Activated naive CD8-positive, alpha-beta T cell treated with anti-CD3 and anti-CD28 coated beads, Interleukin-2, amount 10 ng/mL, durations not matched to agents 7 days and 5 days (primary cell): ENCODE measurements at regions not wholly inside any gene's neighbourhood (a gene's known extent, or its start where the extent isn't known, plus 50 kb on each side); places are given as distances from the start of the nearest gene placed in this dataset.
"Not testable (repeated sequence)": the region's sequence is repeated elsewhere in the genome, so short reads cannot be mapped to it uniquely, and the experiment has no call there.

Experiments
- ATAC-seq: fragments of 150-1000 bp; cut with Tn5 transposase; one replicate; pipeline ENCODE4 v1.10.0; 2021; ENCODE audit warnings: low read depth, moderate library complexity
- POLR2A ChIA-PET: fragments of 350-600 bp; sonication (Branson Sonifier 250); formaldehyde crosslinking; loops from one replicate; lab custom pipeline; 2021; ENCODE audit warnings: antibody characterized with exemption; lab: Charles Lee
- DNase-seq: peaks from one replicate; pipeline ENCODE4 v3.0.0; 2021
- H3K27ac Mint-ChIP-seq: one replicate; pipeline ENCODE4 v1.8.0; 2022; ENCODE audit warnings: mild to moderate bottlenecking, mixed read lengths
- H3K27me3 Mint-ChIP-seq: one replicate; pipeline ENCODE4 v1.8.0; 2022; ENCODE audit warnings: mild to moderate bottlenecking, moderate library complexity, mixed read lengths
- H3K36me3 Mint-ChIP-seq: one replicate; pipeline ENCODE4 v1.8.0; 2021; ENCODE audit warnings: mild to moderate bottlenecking, mixed read lengths
- H3K4me1 Mint-ChIP-seq: one replicate; pipeline ENCODE4 v1.8.0; 2021; ENCODE audit warnings: mixed read lengths
- H3K4me3 Mint-ChIP-seq: one replicate; pipeline ENCODE4 v1.8.0; 2022; ENCODE audit warnings: mild to moderate bottlenecking, moderate library complexity, mixed read lengths
- H3K9me3 Mint-ChIP-seq: one replicate; pipeline ENCODE4 v1.8.0; 2021; ENCODE audit warnings: mixed read lengths

DNA sequence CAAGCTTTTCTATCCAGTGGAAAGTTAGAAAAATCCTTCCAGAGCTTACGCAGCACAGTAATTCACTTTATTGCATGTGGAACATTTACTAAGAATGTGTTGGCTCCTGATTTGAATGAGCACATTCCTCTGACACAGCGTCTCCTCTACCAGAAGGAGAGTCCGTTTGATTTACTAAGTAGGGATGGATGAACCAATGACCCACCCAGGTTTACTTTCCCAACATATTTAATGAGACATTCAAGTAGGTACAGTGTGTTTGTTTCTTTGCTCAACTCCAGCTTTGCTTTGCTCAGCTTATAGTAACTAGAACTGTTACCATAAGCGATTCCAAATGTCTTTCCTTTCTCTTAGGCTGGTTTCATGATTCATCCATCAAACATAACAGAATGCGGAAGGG is 161.7 kb downstream of the SMARCA1 start:
- ATAC-seq (no peak), DNase-seq (no peak)
- Mint-ChIP-seq H3K27me3 (no peaks in the 10 kb centered on the region), H3K36me3 (no peaks in the 10 kb centered on the region), H3K9me3 (no peaks in the 10 kb centered on the region), H3K4me3 (no peak overlapping the region), H3K27ac (no peak overlapping the region), H3K4me1 (no peaks in the 10 kb centered on the region)
- POLR2A ChIA-PET = no interaction called here

DNA sequence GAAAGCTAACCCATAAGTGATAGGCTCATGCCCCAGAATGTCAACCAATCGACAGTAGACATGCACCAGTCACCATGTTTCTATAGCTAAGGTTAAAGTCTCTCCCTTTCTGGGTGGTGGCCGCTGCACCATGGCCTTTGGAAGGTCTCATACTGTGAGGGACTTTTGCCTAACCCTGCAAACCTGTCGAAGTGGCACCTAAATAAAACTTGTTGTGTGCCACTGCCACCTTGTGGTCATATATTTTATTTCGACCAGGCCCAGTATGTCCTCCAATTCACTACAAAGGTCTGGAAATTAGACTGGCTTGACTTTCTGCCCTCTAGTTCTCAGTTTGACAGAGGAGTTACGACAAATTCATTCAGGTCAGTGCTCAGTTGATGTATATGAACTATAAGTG is 163.1 kb downstream of the SMARCA1 start:
- no peaks in the 10 kb centered on the region for H3K27me3 Mint-ChIP-seq
- H3K36me3 Mint-ChIP-seq = no peaks in the 10 kb centered on the region
- ATAC-seq = no peak
- H3K27ac Mint-ChIP-seq = no peak overlapping the region
- no peaks in the 10 kb centered on the region for H3K9me3 Mint-ChIP-seq
- POLR2A ChIA-PET = no interaction called here
- peak; percentile 17 for DNase-seq
- H3K4me1 Mint-ChIP-seq = no peaks in the 10 kb centered on the region
- H3K4me3 Mint-ChIP-seq = no peak overlapping the region

DNA sequence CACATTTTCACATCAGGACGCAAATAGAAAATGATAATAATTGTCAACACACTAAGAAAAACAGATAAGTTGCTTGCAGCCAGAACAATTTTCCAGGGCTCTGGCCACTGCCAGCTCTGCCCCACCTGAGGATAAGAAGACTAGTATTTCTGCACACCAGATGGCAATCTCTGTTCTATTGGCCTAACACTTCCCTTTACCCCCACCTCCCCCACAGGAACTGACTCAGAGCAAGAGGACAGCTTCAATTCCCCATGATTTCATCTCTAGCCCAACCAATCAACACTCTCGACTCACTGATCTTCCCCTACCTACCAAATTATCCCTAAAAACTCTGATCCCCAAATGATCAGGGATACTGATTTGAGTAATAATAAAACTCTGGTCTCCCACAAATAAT is 164.0 kb downstream of the SMARCA1 start:
- POLR2A ChIA-PET = no interaction called here
- H3K4me1 Mint-ChIP-seq = no peaks in the 10 kb centered on the region
- no peak for DNase-seq
- no peak overlapping the region for H3K4me3 Mint-ChIP-seq
- H3K27ac Mint-ChIP-seq = no peak overlapping the region
- no peaks in the 10 kb centered on the region for H3K36me3 Mint-ChIP-seq
- ATAC-seq = no peak
- no peaks in the 10 kb centered on the region for H3K9me3 Mint-ChIP-seq
- no peaks in the 10 kb centered on the region for H3K27me3 Mint-ChIP-seq

DNA sequence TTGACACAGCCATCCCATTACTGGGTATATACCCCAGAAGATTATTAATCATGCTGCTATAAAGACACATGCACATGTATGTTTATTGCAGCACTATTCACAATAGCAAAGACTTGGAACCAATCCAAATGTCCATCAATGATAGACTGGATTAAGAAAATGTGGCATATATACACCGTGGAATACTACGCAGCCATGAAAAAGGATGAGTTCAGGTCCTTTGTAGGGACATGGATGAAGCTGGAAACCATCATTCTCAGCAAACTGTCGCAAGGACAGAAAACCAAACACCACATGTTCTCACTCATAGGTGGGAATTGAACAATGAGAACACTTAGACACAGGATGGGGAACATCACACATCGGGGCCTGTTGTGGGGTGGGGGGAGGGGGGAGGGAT is 165.9 kb downstream of the SMARCA1 start:
- H3K9me3 Mint-ChIP-seq, H3K27ac Mint-ChIP-seq, H3K27me3 Mint-ChIP-seq, DNase-seq, H3K4me3 Mint-ChIP-seq, H3K36me3 Mint-ChIP-seq, POLR2A ChIA-PET, H3K4me1 Mint-ChIP-seq, ATAC-seq: not testable (repeated sequence)

DNA sequence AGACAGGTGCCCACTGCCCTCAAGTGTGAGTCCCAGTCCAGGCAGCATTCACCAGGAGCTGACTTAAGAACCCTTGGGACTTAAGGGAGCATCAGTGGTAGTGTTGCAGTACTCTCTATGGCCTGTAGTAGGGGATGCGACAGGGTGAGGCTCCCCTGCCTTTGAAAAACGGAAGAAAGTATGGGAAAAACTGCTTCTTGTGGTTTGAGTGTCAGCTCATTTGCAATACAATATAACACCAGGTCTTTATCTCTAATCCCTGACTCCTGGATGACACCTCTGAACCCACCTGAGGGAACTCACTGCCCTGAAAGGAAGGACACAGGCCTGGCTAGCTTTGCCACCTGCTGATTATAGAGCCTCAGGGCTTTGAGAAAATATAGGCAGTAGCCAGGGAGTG is 176.0 kb downstream of the SMARCA1 start:
- no peak overlapping the region for H3K27ac Mint-ChIP-seq
- POLR2A ChIA-PET = no interaction called here
- ATAC-seq = no peak
- no peak for DNase-seq
- no peaks in the 10 kb centered on the region for H3K36me3 Mint-ChIP-seq
- H3K4me1 Mint-ChIP-seq = no peaks in the 10 kb centered on the region
- H3K4me3 Mint-ChIP-seq = no peak overlapping the region
- H3K27me3 Mint-ChIP-seq = no peaks in the 10 kb centered on the region
- H3K9me3 Mint-ChIP-seq = peaks cover 1% of the 10 kb centered on the region

DNA sequence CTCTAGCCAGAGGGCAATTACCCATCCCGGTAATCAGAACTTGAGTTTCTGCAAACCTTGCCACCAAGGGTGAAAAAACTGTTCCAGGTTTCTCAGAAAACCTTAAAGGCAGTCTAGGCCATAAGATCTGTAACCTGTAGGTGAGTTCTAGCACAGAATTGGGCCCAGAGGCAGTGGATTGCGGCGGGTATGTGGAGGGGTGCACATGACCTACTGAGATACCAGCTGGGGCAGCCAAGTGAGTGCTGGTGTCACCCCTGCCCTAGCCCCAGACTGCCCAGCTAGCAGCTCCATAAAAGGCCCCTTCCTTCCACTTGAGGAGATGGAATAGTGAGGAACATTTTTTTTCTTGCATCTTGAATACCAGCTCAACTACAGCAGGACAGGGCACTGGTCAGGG is 176.7 kb downstream of the SMARCA1 start:
- no peaks in the 10 kb centered on the region for H3K4me1 Mint-ChIP-seq
- DNase-seq = no peak
- ATAC-seq = no peak
- peaks cover 1% of the 10 kb centered on the region for H3K9me3 Mint-ChIP-seq
- no peaks in the 10 kb centered on the region for H3K27me3 Mint-ChIP-seq
- no peaks in the 10 kb centered on the region for H3K36me3 Mint-ChIP-seq
- POLR2A ChIA-PET = no interaction called here
- no peak overlapping the region for H3K4me3 Mint-ChIP-seq
- no peak overlapping the region for H3K27ac Mint-ChIP-seq

DNA sequence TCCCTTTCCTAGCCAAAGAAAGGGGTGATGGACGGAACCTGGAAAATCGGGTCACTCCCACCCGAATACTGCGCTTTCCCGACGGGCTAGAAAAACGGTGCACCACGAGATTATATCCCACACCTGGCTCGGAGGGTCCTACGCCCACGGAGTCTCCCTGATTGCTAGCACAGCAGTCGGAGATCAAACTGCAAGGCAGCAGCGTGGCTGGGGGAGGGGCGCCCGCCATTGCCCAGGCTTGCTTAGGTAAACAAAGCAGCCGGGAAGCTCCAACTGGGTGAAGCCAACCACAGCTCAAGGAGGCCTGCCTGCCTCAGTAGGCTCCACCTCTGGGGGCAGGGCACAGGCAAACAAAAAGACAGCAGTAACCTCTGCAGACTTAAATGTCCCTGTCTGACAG is 186.0 kb downstream of the SMARCA1 start:
- DNase-seq, H3K9me3 Mint-ChIP-seq, POLR2A ChIA-PET, H3K36me3 Mint-ChIP-seq, H3K27ac Mint-ChIP-seq, H3K4me1 Mint-ChIP-seq, H3K4me3 Mint-ChIP-seq, H3K27me3 Mint-ChIP-seq, ATAC-seq: not testable (repeated sequence)

DNA sequence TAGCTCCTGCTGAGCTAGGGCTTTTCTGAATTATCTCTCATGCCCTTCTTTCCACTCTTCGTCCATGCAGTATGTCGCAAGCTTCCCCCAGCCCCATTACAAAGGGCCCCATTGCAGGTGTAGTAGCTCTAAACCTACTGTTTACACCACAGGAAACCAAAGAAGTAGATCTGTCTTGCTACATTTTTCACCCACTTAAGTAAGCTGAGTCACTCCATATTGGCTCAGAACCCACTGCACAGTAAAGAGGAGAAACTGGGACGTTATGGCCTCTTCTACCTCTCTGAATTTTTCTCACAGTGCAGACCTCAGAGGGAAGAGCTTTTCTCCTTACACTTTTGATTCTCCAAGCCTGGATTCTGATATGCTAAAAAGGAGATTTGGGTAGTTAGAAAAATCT is 200.2 kb downstream of the SMARCA1 start:
- ATAC-seq (no peak), DNase-seq (no peak)
- Mint-ChIP-seq H3K4me3 (no peak overlapping the region), H3K9me3 (peaks cover 1% of the 10 kb centered on the region), H3K27me3 (no peaks in the 10 kb centered on the region), H3K27ac (no peak overlapping the region), H3K4me1 (no peaks in the 10 kb centered on the region), H3K36me3 (no peaks in the 10 kb centered on the region)
- POLR2A ChIA-PET = no interaction called here

DNA sequence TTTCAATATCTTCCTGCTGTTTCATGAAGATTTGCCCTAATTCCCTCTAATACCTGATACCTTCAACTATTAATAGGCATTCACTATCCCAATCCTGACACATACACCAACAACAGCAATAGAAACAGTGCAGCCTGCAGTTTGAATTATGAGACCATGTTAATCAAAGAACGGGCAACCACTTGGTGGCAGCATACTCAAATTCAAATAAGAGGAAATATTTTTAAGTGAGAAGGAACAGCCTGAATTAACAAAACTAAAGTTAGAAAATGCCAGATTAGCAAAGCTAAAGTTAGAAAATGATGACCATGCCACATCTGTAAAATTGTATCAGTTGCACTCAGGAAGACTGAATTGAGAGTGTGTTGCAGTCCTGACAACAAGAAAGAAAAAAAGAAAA is 204.9 kb downstream of the SMARCA1 start:
- POLR2A ChIA-PET = no interaction called here
- Mint-ChIP-seq H3K27me3 (no peaks in the 10 kb centered on the region), H3K4me3 (no peak overlapping the region), H3K9me3 (no peaks in the 10 kb centered on the region), H3K36me3 (no peaks in the 10 kb centered on the region), H3K27ac (no peak overlapping the region), H3K4me1 (no peaks in the 10 kb centered on the region)
- ATAC-seq = no peak
- DNase-seq = no peak

DNA sequence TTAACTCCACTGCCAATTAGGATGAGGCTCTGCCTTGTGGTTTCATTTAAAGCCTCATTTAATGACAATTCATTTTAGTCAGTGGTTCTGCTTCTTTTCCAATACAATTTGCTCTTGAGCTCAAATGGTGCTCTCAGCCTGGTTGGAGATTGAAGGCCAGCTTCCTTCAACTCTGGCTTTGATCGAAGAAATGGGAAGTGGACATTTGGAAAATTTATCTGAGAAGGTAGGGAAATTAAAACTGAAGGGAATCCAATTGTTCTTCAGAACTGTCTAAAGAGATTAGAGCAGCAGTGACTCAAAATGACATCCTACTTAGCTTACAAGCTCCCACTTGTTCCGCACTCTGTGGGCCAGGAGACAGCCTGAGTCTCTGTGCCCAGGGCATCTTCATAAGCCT is 206.8 kb downstream of the SMARCA1 start:
- H3K27me3 Mint-ChIP-seq = no peaks in the 10 kb centered on the region
- ATAC-seq (no peak), DNase-seq (no peak)
- POLR2A ChIA-PET = no interaction called here
- no peak overlapping the region for H3K27ac Mint-ChIP-seq
- H3K4me3 Mint-ChIP-seq = no peak overlapping the region
- no peaks in the 10 kb centered on the region for H3K4me1 Mint-ChIP-seq
- H3K9me3 Mint-ChIP-seq = no peaks in the 10 kb centered on the region
- H3K36me3 Mint-ChIP-seq = no peaks in the 10 kb centered on the region

DNA sequence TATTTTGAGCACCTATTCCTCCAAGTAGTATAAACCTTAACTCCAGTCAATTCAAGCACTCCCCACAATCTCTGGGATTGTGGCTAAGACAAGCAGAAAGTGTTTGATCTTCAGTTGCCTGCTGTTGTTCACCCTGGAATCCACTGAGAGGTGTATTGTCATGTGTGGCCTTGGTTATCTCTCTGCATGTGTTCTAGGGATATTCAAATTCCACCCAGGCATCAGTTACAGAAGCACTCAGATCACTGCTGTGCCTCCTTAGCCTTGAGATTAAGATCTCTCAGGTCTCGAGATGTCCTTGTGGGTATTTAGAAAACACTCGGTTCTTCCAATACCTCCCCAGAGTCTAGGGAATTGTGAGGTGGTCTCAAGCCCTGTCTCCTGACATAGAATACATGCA is 213.3 kb downstream of the SMARCA1 start:
- Mint-ChIP-seq H3K27me3 (no peaks in the 10 kb centered on the region), H3K4me3 (no peak overlapping the region), H3K36me3 (no peaks in the 10 kb centered on the region), H3K9me3 (no peaks in the 10 kb centered on the region), H3K4me1 (no peaks in the 10 kb centered on the region), H3K27ac (no peak overlapping the region)
- ATAC-seq (no peak), DNase-seq (no peak)
- POLR2A ChIA-PET = no interaction called here

DNA sequence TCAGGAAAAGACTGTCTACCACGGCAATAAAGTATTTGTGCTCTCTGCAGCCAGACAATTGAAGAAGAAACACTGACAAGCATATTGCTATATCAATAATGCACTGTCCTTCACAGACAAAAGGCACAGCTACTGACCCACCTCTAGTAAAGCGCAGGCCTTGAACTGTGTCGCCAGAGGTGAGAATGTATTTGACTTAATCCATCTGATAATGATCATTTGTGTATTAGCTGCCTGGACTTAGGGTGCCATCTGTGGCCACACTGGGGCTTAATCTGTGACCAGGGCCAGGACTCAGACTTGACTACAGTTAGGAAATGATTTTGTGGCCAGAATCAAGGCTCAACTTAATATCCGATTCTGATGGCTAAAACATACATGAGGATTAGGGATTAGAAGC is 260.4 kb downstream of the SMARCA1 start:
- H3K36me3 Mint-ChIP-seq = no peaks in the 10 kb centered on the region
- no peaks in the 10 kb centered on the region for H3K9me3 Mint-ChIP-seq
- no peaks in the 10 kb centered on the region for H3K4me1 Mint-ChIP-seq
- no peak overlapping the region for H3K27ac Mint-ChIP-seq
- H3K27me3 Mint-ChIP-seq = no peaks in the 10 kb centered on the region
- no peak overlapping the region for H3K4me3 Mint-ChIP-seq
- ATAC-seq (no peak), DNase-seq (no peak)
- POLR2A ChIA-PET = no interaction called here

DNA sequence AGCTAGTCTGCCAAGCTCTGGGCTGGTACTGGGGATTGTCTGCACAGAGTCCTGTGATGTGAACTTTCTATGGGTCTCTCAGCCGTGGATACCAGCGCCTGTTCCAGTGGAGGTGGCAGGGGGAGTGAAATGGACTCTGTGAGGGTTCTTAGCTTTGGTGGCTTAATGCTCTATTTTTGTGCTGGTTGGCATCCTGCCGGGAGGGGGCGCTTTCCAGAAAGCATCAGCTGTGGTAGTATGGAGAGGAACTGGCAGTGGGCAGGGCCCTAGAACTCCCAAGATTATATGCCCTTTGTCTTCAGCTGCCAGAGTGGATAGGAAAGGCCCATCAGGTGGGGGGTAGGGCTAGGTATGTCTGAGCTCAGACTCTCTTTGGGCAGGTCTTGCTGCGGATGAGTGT is 267.8 kb downstream of the SMARCA1 start:
- H3K27me3 Mint-ChIP-seq, ATAC-seq, H3K4me1 Mint-ChIP-seq, H3K36me3 Mint-ChIP-seq, H3K9me3 Mint-ChIP-seq, H3K27ac Mint-ChIP-seq, DNase-seq, H3K4me3 Mint-ChIP-seq, POLR2A ChIA-PET: not testable (repeated sequence)

DNA sequence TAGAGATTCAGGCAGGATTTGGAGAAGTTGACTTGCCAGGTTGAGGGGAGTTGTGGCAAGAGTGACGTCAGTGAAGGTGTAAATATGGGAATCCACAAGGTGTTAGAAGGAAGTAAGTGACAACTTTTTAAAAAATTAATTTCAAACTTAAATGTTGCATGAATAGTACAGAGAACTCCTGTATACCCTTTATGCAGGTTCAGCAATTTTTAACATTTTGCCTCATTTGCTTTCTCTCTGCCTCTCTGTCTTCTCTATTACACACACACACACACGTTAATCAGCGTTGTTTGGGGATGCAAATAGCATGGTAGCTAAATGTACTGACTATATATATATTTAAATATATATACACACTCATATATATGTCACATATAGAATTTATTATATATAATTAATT is 273.7 kb downstream of the SMARCA1 start:
- Mint-ChIP-seq H3K27me3 (no peaks in the 10 kb centered on the region), H3K36me3 (no peaks in the 10 kb centered on the region), H3K9me3 (no peaks in the 10 kb centered on the region), H3K4me1 (no peaks in the 10 kb centered on the region), H3K27ac (no peak overlapping the region), H3K4me3 (no peak overlapping the region)
- POLR2A ChIA-PET = no interaction called here
- no peak for DNase-seq
- ATAC-seq = no peak

DNA sequence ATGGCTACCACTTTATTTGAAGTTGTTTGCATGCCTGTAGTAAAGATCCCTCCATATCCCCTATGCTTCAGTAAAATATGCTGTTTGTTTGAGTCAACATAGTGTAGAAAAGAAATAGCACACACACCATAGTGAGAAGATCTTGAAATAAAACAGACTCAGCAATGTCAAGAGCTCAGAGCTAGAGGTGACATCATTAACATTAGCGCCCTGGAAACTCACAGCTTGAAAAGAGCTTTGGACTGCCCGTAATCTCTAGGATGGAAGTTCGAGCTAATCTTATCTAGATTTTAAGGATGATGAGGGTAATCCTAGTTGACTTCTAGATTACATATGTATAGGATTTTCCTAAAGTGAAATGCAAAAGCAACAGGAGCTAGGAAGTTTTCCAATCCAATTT is 275.6 kb downstream of the SMARCA1 start:
- H3K9me3 Mint-ChIP-seq = no peaks in the 10 kb centered on the region
- DNase-seq (no peak), ATAC-seq (no peak)
- H3K4me3 Mint-ChIP-seq = no peak overlapping the region
- no peaks in the 10 kb centered on the region for H3K27me3 Mint-ChIP-seq
- H3K27ac Mint-ChIP-seq = no peak overlapping the region
- H3K36me3 Mint-ChIP-seq = no peaks in the 10 kb centered on the region
- POLR2A ChIA-PET = no interaction called here
- no peaks in the 10 kb centered on the region for H3K4me1 Mint-ChIP-seq
